ENCODE measurements at regions not wholly inside any gene's neighbourhood (a gene's known extent, or its start where the extent isn't known, plus 50 kb on each side); places are given as distances from the start of the nearest gene placed in this dataset.

GRCh38 chr2:223414646-223415045 is 187.5 kb downstream of the SCG2 start:
- ChIA-PET CTCF (no interaction called here), POLR2A (no interaction called here)
- no peak for DNase-seq (ENCODE audit: extremely low spot score)
- no peak for TF ChIP-seq TARDBP (IDR thresholded peaks at IDR 0.05)

- ChIA-PET POLR2A (no interaction called here), CTCF (no interaction called here)
- DNase-seq (ENCODE audit: extremely low spot score) = no peak
- TF ChIP-seq FOXM1 (IDR thresholded peaks at IDR 0.05; ENCODE audit: borderline replicate concordance) (no peak), LEF1 (IDR thresholded peaks at IDR 0.05; ENCODE audit: borderline replicate concordance) (no peak), FOXA1 (IDR thresholded peaks at IDR 0.05) (no peak), SUZ12 (IDR thresholded peaks at IDR 0.05) (no peak), ZNF384 (IDR thresholded peaks at IDR 0.05) (no peak), CTBP1 (IDR thresholded peaks at IDR 0.05; ENCODE audit: borderline replicate concordance) (no peak), ARNT (IDR thresholded peaks at IDR 0.05) (no peak), SP1 (IDR thresholded peaks at IDR 0.05) (no peak), BHLHE40 (IDR thresholded peaks at IDR 0.05; ENCODE audit: borderline replicate concordance) (no peak)
Observed at GRCh38 chr2:223415071-223415470, 187.1 kb downstream of the SCG2 start.

GRCh38 chr2:223416815-223417610 is 185.1 kb downstream of the SCG2 start:
- no peak for TF ChIP-seq FOXA1 (IDR thresholded peaks at IDR 0.05)
- TF ChIP-seq ZNF384 (IDR thresholded peaks at IDR 0.05) = no peak
- TF ChIP-seq L3MBTL2 (conservative IDR thresholded peaks at IDR 0.05) = no peak
- TF ChIP-seq BHLHE40 (IDR thresholded peaks at IDR 0.05; ENCODE audit: borderline replicate concordance) = no peak
- TF ChIP-seq FOXK2 (IDR thresholded peaks at IDR 0.05) = no peak
- no peak for TF ChIP-seq NFRKB (IDR thresholded peaks at IDR 0.05)
- POLR2A ChIA-PET = no interaction called here
- CTCF ChIA-PET = no interaction called here
- DNase-seq (ENCODE audit: extremely low spot score) = no peak

- ChIA-PET CTCF (no interaction called here), POLR2A (no interaction called here)
- no peak for TF ChIP-seq LEF1 (IDR thresholded peaks at IDR 0.05; ENCODE audit: borderline replicate concordance)
- no peak for TF ChIP-seq ARNT (IDR thresholded peaks at IDR 0.05)
- no peak for TF ChIP-seq CTBP1 (IDR thresholded peaks at IDR 0.05; ENCODE audit: borderline replicate concordance)
- TF ChIP-seq NFRKB (IDR thresholded peaks at IDR 0.05) = no peak
- no peak for TF ChIP-seq L3MBTL2 (conservative IDR thresholded peaks at IDR 0.05)
- TF ChIP-seq FOXM1 (IDR thresholded peaks at IDR 0.05; ENCODE audit: borderline replicate concordance) = no peak
- no peak for TF ChIP-seq SUZ12 (IDR thresholded peaks at IDR 0.05)
- no peak for TF ChIP-seq PKNOX1 (IDR thresholded peaks at IDR 0.05)
- no peak for TF ChIP-seq ELF4 (IDR thresholded peaks at IDR 0.05)
- TF ChIP-seq FOXA1 (IDR thresholded peaks at IDR 0.05) = no peak
- no peak for TF ChIP-seq SP1 (IDR thresholded peaks at IDR 0.05)
- TF ChIP-seq FOXK2 (IDR thresholded peaks at IDR 0.05) = no peak
- TF ChIP-seq HDGF (IDR thresholded peaks at IDR 0.05; ENCODE audit: borderline replicate concordance) = no peak
- TF ChIP-seq BHLHE40 (IDR thresholded peaks at IDR 0.05; ENCODE audit: borderline replicate concordance) = no peak
- no peak for DNase-seq (ENCODE audit: extremely low spot score)
Observed at GRCh38 chr2:223418131-223418530, 184.0 kb downstream of the SCG2 start.

GRCh38 chr2:223418604-223419199 is 183.5 kb downstream of the SCG2 start:
- ChIA-PET POLR2A (no interaction called here), CTCF (no interaction called here)
- no peak for DNase-seq (ENCODE audit: extremely low spot score)
- TF ChIP-seq SP1 (IDR thresholded peaks at IDR 0.05) = no peak
- TF ChIP-seq HDGF (IDR thresholded peaks at IDR 0.05; ENCODE audit: borderline replicate concordance) = no peak
- TF ChIP-seq TARDBP (IDR thresholded peaks at IDR 0.05) = no peak
- no peak for TF ChIP-seq FOXA1 (IDR thresholded peaks at IDR 0.05)
- TF ChIP-seq SUZ12 (IDR thresholded peaks at IDR 0.05) = no peak
- TF ChIP-seq BHLHE40 (IDR thresholded peaks at IDR 0.05; ENCODE audit: borderline replicate concordance) = no peak

- TF ChIP-seq BHLHE40 (IDR thresholded peaks at IDR 0.05; ENCODE audit: borderline replicate concordance) (no peak), FOXM1 (IDR thresholded peaks at IDR 0.05; ENCODE audit: borderline replicate concordance) (no peak), LEF1 (IDR thresholded peaks at IDR 0.05; ENCODE audit: borderline replicate concordance) (no peak), TARDBP (IDR thresholded peaks at IDR 0.05) (no peak), ARNT (IDR thresholded peaks at IDR 0.05) (no peak), L3MBTL2 (conservative IDR thresholded peaks at IDR 0.05) (no peak)
- CTCF ChIA-PET = no interaction called here
- no peak for DNase-seq (ENCODE audit: extremely low spot score)
- POLR2A ChIA-PET = no interaction called here
Observed at GRCh38 chr2:223420048-223420447, 182.1 kb downstream of the SCG2 start.

GRCh38 chr2:223431479-223431878 is 170.7 kb downstream of the SCG2 start:
- ChIA-PET POLR2A (no interaction called here), CTCF (no interaction called here)
- no peak for DNase-seq (ENCODE audit: extremely low spot score)
- TF ChIP-seq BHLHE40 (IDR thresholded peaks at IDR 0.05; ENCODE audit: borderline replicate concordance) (no peak), FOXM1 (IDR thresholded peaks at IDR 0.05; ENCODE audit: borderline replicate concordance) (no peak), CTBP1 (IDR thresholded peaks at IDR 0.05; ENCODE audit: borderline replicate concordance) (no peak), LEF1 (IDR thresholded peaks at IDR 0.05; ENCODE audit: borderline replicate concordance) (no peak), SUZ12 (IDR thresholded peaks at IDR 0.05) (no peak), ZNF384 (IDR thresholded peaks at IDR 0.05) (no peak), FOXK2 (IDR thresholded peaks at IDR 0.05) (no peak), HDGF (IDR thresholded peaks at IDR 0.05; ENCODE audit: borderline replicate concordance) (no peak), TARDBP (IDR thresholded peaks at IDR 0.05) (no peak)

- DNase-seq (ENCODE audit: extremely low spot score) = no peak
- ChIA-PET CTCF (no interaction called here), POLR2A (no interaction called here)
- TF ChIP-seq SUZ12 (IDR thresholded peaks at IDR 0.05) (no peak), FOXK2 (IDR thresholded peaks at IDR 0.05) (no peak), HDGF (IDR thresholded peaks at IDR 0.05; ENCODE audit: borderline replicate concordance) (no peak), ELF4 (IDR thresholded peaks at IDR 0.05) (no peak), TARDBP (IDR thresholded peaks at IDR 0.05) (no peak), FOXA1 (IDR thresholded peaks at IDR 0.05) (no peak), FOXM1 (IDR thresholded peaks at IDR 0.05; ENCODE audit: borderline replicate concordance) (no peak), PKNOX1 (IDR thresholded peaks at IDR 0.05) (no peak), ARNT (IDR thresholded peaks at IDR 0.05) (no peak), ZNF384 (IDR thresholded peaks at IDR 0.05) (no peak), CTBP1 (IDR thresholded peaks at IDR 0.05; ENCODE audit: borderline replicate concordance) (no peak), BHLHE40 (IDR thresholded peaks at IDR 0.05; ENCODE audit: borderline replicate concordance) (no peak), L3MBTL2 (conservative IDR thresholded peaks at IDR 0.05) (no peak), SP1 (IDR thresholded peaks at IDR 0.05) (no peak), NFRKB (IDR thresholded peaks at IDR 0.05) (no peak), LEF1 (IDR thresholded peaks at IDR 0.05; ENCODE audit: borderline replicate concordance) (no peak)
Observed at GRCh38 chr2:223433461-223433860, 168.7 kb downstream of the SCG2 start.

Data from HEK293T (cell line).